Ammon's horn (tissue), 1 donor: ENCODE measurements at regions not wholly inside any gene's neighbourhood (a gene's known extent, or its start where the extent isn't known, plus 50 kb on each side); places are given as distances from the start of the nearest gene placed in this dataset.
"Not testable (repeated sequence)": the region's sequence is repeated elsewhere in the genome, so short reads cannot be mapped to it uniquely, and the experiment has no call there.

Experiments
- DNase-seq: peaks from one replicate; pipeline ENCODE4 v3.0.0-alpha.2; 2016; ENCODE audit warnings: low spot score

DNA sequence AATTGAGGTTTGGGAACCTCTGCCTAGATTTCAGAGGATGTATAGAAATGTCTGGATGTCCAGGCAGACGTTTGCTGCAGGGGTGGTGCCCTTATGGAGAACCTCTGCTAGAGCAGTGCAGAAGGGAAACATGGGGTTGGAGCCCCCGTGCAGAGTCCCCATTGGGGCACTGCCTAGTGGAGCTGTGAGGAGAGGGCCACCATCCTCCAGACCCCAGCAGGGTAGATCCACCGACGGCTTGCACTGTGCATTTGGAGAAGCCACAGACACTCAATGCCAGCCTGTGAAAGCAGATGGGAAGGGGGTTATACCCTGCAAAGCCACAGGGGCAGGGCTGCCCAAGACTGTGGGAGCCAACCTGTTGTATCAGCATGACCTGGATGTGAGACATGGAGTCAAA, 354.6 kb downstream of the ZNF326 start:
- DNase-seq, result no peak

DNA sequence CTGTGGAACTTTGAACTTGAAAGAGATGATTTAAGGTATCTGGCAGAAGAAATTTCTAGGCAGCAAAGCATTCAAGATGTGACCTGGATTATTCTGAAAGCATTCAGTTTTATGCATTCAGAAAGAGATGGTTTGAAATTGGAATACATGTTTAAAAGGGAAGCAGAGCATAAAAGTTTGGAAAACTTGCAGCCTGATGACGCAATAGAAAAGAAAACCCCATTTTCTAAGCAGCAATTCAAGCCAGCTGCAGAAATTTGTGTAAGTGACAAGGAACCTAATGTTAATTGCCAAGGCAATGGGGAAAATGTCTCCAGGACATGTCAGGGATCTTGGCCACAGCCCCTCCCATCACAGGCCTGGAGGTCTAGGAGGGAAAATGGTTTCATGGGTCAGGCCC, 354.0 kb downstream of the ZNF326 start:
- no peak for DNase-seq

DNA sequence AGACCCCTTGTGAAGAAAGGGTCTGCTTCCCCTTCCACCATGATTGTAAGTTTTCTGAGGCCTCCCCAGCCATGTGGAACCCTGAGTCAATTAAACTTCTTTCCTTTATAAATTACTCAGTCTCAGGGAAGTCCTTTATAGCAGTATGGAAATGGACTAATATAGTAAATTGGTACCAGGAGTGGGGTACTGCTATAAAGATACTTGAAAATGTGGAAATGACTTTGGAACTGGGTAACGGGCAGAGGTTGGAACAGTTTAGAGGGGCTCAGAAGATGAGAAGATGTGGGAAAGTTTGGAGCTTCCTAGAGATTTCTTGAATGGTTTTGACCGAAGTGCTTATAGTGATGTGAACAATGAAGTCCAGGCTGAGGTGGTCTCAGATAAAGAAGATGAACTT, 353.5 kb downstream of the ZNF326 start:
- not testable (repeated sequence) for DNase-seq

DNA sequence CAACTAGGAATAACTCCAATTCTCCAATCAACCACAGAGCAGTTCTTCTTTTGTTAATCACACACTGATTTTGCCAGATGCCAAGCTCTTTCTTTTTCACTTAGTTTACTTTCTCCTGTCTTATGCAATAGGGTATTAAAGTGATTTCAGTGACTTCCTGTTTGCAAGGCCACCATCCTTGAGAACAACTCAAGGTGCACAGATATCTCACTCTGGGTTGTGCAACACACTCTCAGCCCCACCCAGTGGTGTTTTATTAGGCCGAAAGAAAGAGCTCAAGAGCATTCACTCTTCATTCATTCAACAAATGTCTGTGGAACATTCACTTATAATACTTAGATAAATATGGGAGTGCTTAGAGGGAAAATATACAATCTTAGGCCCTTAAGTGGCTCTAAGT, 352.5 kb downstream of the ZNF326 start:
- no peak for DNase-seq

DNA sequence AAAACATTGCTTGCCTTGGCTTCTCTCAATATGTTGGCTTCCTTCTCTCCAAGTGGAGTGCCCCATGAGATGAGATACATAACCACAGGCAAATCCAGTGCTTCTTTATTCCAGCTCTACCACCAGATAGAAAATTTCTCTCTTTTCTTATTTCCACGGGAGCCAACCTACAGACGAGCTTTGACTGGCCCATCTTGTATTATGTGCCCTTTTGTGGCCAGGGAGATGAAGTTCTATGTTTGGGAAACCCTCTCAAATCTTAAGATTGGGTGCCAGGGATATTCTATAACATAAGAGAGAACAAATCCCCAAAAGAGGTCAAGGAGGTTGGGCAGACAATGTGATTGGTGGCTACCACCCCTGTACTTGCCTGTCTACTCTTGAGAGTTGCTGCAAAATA, 351.8 kb downstream of the ZNF326 start:
- no peak for DNase-seq

DNA sequence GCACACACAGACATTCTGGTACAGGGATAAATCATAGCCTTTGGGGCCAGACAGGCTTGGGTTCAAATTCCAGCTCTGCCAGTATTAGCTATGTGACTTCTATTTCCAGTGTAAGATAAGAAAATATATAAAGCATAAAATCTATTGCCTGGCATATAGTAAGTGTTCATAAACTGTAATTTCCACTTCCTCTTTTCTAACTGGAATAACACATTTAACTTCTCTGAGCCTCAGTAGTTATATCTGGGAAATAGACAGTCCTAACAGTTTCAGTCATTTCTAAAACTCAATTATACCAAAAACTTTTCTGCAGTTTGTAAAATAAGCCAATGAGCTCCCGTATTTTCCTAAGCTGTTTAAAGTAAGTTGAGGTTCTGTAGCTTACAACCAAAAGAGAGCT, 351.4 kb downstream of the ZNF326 start:
- DNase-seq, result no peak

DNA sequence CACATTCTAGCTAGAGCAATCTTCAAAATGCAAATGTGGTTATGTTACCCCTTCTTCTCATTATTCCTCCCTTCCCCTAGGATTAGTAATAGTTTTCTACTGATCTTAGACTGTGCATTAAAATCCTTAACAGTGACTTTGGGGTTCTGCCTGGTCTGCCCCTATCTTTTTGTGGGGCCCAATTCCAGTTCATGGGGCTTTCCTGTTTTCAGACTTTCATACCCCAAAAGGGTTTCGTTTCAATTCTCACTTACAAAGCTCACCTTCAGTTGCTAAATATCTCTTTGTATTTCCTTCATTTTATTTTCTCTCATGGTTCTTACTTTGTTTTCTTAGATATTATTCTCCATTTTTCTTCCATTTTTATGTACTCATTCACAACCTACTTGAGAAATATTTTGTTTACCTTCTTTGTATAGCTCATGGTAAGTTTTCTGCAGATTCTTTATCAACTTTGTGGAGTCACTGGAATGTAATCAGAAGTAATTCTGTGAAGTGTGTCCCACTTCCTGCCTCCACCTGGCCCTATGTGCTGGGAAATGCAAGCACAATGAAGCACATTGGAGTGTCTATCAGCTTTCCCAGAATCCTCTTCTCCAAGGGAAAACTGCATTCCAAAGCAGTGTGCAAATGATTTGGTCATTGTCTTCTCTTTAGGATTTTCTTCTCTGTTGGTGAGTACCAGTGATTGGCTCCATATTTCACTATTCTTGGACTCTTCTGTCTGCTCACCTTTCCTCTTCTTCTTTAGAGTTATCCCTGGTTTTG, 350.2 kb downstream of the ZNF326 start:
- no peak for DNase-seq

DNA sequence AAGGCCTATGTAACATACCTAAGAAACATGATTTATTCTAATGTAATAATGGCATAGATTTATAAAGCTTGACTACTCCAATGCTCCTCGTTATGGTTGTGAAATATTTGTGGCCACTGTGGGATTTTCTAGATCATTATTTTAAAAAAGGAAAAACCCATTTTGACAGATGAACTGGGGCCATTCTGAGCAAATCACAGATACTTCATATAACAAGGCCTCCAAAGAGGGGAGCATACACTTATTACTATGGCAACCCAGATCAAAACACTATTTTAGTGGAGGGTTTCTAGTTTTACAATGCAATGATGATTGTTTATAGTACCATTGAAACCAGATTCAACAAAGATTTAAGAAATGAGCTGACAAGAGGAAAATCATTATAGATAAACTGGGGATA, 346.6 kb downstream of the ZNF326 start:
- DNase-seq, result no peak

DNA sequence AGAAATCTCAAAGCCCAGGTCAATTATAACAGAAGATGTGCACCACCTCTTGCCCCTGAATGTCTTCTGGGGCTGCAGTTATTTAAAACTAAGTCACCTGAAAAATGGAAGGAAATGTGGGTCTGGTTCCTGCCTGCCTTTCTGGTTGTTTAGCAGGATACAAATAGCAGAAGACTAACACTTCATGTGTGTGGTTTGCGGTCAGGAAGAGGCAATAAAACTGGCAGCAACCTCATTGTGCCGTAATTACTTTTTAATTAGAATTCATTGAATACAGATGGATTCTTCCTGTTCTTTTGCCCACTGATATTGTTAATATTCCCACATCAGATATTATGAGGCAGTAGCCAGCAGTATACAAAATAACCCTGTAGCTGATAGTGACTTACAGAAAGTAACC, 345.7 kb downstream of the ZNF326 start:
- no peak for DNase-seq

DNA sequence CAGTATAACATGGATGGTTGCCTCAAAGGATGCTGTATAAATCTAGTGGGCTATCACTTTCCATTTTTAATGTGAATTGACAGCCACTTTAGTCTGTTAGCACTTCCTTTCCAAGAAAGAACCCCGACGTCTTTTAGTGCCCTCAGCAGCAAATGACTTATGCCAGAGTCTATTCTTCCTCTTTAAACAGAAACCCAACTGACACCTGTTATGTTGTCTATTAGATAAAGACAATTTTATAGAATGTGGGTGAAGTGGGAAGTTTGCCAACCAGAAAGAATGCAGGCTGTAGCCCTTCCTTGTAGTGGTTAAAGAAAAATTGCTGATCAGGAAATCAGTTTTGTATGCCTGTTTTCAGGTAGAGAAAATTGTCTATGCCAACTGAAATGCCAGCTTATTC, 344.9 kb downstream of the ZNF326 start:
- DNase-seq, result no peak

DNA sequence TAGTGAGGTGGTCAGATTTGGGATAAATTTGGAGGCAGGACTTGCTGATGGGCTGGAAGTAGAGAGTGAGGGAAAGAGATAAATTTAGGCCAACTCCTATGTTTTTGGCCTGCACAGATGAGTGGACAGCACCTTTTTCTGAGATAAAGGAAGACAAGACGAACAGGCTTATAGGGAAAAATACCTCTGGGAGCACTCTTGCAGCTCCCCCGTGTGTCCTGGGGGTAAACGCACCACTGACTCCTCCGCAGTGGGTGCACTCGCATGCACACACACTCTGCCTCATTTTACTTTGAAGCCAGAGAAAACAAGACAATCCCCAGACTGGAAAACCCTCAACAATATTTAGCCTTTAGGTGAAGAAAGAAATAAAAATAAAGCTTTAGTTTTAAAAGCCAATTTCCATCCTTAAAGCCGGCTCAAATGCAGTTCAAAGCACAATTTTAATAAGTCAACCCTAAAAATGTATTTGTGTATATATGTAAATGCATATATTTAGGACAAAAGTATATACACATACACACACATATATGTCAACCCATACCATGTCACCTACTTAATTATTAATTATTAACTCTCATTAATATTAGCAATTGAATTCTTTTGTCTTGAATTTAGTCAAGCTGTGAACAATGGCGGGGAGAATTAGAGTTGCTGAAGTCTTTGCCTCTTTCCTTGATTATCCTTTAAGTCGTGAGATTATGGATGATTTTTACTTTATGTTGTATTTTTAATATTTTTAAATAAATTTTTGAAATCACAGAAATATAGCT, 341.8 kb downstream of the ZNF326 start:
- no peak for DNase-seq

DNA sequence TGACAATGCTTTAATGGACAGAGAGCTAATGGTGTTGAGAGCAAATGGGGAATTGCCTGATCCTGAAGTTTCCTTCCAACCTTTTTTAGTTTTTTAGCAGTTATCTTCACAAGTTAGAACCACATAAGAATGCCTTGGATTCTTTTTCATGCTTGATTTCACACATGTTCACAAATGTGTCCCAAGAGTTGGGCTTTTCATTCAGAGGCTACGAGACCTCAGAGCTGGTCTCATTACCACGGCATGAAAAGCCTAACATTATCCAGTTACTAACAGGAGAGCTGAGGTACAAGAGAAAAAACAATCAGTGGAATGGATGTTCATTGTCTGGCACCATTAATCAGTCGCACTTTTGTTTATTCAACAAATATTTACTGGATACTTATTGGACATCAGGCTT, 340.6 kb downstream of the ZNF326 start:
- DNase-seq, result no peak

DNA sequence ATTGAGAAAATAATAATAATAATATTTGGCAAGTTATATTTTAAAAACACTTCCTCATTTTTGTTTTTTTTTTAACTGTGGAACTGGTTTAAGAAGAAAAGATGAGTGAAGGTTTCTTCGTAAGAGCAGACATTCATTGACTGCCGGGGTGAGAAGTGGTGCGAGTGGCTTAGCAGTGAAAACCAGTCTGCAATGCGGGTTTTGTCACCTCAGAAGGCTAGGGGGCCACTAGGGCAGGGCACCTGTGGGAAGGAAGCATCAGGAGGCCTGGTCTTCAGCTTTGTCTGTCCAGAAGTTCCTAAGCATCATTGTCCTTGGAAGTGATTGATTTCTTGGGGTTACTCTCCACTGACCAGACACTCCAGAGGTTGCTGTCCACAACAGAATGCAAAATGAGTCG, 339.2 kb downstream of the ZNF326 start:
- DNase-seq, result no peak

DNA sequence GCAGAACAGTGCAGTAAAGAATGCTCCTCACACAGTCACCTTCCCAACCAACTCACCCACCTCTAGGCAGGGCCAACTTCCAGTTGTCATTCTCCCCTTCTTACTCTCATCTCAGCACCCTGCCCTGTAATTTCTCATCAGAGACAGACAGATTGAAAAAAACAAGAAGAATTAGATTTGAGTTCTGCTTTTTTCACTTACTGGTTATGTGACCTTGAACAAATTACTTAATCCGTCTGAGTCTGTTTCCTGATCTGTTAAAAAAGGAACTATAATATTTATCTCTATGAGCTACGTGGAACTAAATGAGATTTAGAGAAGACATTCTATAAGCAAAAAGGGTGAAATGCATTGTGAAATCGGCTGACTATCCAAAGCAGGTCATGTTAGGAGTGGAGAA, 330.3 kb downstream of the ZNF326 start:
- no peak for DNase-seq

DNA sequence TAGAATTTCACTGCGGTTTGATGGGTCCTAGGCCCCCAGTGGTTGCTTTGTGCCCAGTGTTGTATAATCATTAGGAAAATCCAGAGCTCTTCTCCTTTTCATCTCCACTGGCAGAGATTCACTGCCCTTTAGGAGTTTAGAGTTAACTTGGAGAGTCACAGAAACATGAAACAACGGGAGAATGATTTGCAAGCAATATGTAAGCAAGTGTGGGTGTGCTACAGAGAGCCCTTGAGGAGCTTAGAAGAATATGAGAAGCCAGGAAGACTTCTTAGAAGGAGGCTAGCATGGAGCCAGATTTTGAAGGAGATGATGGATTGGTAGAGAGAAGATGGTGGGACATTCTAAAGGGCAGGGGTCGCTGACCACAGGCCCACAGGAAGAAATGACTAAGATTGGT, 327.3 kb downstream of the ZNF326 start:
- DNase-seq, result no peak

DNA sequence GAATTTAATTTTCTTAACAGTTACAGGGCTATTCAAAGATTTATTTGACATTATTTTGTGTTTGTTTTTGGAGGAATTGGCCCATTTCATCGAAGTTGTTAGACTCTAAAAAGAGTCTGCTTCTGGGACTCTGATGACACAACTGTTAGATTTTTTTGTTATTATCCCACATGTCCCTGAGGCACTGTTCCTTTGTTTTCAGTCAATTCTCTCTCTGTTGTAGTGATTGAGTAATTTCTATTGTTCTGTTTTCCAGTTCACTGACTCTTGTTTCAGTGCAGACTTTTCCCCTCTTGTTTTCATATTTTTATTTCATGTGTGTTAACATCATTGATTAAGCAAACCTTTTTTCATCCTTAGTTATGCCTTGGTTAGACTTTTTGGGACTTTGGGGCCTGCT, 325.0 kb downstream of the ZNF326 start:
- DNase-seq, result no peak

DNA sequence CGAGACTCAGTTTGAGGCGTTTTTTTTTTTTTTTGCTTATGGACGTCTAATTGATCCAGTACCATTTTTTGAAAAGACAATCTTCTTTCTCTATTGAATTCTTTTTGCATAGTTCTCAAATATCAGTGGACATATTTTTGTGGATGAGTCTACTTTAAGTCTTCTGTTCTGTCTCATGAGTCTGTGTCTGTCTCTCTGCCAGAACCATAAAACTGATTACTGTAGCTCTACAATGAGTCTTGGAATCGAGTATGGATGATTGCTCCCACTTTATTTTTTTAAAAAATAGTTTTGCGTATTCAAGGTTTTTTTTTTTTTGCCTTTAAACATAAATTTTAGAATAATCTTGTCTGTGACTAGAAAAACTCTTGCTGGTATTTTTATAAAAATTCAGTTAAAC, 323.5 kb downstream of the ZNF326 start:
- no peak for DNase-seq

DNA sequence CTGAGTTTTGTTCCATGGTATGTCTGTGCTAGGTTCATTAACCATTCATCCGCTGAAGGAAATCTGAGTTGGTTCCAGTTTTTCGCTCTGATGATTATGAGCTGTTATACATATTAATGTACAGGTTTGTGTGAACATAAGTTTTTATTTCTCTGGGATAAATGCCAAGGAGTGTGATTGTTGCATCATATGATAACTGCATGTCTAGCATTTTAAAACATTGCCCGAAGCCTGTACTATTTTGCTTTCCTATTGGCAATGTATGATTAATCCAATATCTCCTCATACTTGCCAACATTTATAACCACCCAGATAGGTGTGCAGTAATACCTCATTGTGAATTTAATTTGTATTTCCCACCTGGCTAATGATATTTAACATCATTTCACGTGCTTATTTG, 322.7 kb downstream of the ZNF326 start:
- DNase-seq, result no peak

DNA sequence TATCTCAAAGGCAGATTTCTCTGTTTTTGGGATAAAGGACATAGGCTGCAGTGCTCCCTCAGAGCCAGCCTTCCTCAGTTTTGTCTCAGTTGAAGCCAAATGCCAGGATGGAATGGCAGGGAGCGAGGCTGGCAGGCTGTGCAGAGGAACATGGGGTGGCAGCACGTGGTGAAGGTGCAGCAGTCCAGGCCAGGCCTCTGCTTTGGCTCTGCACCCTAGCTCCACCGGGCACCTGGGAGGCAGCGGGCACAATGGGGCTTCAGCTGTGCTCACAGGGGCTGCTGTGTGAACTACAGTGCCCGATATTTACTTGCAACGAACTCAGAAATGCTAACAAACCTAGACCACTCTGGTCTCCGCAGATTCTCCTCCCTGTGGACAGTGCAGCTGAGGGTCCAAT, 319.6 kb downstream of the ZNF326 start:
- DNase-seq, result no peak

DNA sequence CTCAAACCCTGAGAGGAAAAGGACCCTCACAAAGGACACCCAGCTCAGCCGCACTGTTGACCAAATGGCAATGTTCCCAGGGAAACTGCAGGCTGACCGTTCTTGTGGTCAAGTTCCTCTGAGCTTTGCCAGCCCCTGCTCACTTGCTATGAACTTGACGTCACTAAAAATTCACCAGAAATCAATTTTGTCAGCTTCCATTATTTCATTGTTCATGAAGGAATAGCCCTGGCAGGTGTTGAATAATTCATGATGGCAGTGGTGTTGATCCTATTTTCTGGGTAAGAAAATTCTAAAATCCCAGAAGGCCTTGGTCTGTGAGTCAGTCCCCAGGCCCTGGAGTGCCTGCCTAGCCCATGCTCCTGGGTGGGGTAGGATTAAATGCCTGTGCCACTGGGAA, 318.9 kb downstream of the ZNF326 start:
- DNase-seq, result no peak

DNA sequence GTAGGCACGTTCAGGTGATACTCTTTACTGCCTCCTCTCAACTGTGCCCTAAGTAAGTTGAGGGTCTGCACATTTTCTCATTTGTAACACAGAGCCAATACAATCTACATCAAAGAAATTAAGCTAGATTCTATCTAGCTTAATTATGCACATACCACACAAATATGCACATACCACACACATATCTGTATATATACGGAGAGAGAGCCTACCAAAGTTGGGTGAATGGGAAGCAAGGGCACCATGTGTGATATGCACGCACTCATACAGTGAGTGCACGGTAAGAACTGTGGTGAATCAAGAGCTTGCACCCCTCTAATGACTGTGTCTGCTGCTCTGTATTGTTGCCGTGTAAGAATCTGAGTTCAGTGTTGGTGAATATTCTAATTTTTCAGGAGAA, 314.9 kb downstream of the ZNF326 start:
- no peak for DNase-seq

DNA sequence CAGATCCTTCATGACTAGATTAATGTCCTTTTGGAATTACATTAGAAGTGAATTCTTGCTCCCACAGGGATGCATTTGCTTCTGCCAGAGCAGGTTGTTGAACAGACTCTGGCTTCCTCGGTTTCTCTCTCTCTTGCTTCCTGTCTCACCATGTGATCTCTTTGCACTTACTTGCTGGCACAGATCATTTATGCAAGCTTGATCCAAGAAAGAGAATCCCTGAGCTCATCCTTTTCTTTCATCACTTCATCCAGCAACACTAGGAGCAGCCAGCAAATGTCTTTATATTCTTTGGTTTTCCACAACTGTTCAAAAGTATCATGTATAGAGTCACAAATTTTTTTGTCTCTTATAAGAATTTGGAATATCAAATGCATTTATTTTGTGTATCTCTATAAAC, 313.5 kb downstream of the ZNF326 start:
- DNase-seq, result no peak

DNA sequence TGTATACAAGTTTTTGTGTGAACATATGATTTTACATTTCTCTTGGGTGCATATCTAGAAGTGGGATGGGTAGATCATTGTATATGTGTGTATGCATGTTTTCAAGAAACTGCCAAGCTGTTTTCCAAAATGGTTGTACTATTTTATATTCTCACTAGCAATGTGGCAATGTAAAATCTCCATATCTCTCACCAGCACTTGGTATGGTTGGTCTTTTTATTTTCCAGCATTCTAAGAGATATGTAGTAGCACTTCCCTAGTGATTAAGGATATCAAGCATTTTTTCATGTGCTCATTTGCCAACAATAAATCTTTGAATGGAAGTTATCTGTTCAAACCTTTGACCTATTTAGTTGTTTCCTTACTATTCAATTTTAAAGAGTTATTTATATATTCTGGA, 310.7 kb downstream of the ZNF326 start:
- no peak for DNase-seq

DNA sequence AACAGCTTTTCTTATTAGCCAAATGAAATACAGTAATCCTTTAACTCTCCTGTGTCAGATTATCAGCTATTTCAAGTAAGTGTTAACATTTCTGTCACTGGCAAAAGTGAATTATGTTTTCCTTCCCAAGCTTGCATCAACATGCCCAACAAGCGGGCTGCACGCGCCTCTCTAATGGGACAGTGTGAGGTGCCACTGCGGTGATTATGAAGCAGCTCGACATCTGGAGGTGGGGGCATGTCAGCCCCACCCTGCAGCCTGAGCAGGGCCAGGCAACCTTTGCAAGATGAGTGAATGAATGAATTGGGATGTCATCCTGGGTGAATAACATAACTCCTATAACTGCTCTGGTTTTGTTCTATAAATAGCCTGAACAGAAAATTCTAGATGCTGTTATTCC, 301.4 kb downstream of the ZNF326 start:
- DNase-seq, result no peak
